ENCODE measurements at regions not wholly inside any gene's neighbourhood (a gene's known extent, or its start where the extent isn't known, plus 50 kb on each side); places are given as distances from the start of the nearest gene placed in this dataset.
"Not testable (repeated sequence)": the region's sequence is repeated elsewhere in the genome, so short reads cannot be mapped to it uniquely, and the experiment has no call there.

GRCh38 chr13:68834375-68834774 is 1273.3 kb upstream of the ATXN8OS start:
- intact Hi-C loops (cut with micrococcal nuclease), result no loop called here

- intact Hi-C loops (cut with micrococcal nuclease), result no loop called here
These were observed 1290.9 kb upstream of the ATXN8OS start for GRCh38 chr13:68816715-68817114.

GRCh38 chr13:68813180-68813796 is 1294.3 kb upstream of the ATXN8OS start:
- intact Hi-C loops (cut with micrococcal nuclease), result no loop called here

GRCh38 chr13:68810660-68811059 is 1297.0 kb upstream of the ATXN8OS start:
- intact Hi-C loops (cut with micrococcal nuclease), result no loop called here

GRCh38 chr13:68808456-68808855 is 1299.2 kb upstream of the ATXN8OS start:
- intact Hi-C loops (cut with micrococcal nuclease), result no loop called here

GRCh38 chr13:68806125-68806524 is 1301.5 kb upstream of the ATXN8OS start:
- intact Hi-C loops (cut with micrococcal nuclease), result no loop called here

- intact Hi-C loops (cut with micrococcal nuclease), result no loop called here
These were observed 1323.4 kb upstream of the ATXN8OS start for GRCh38 chr13:68784275-68784674.

- intact Hi-C loops (cut with micrococcal nuclease), result no loop called here
These were observed 1348.0 kb upstream of the ATXN8OS start for GRCh38 chr13:68759617-68760016.

- intact Hi-C loops (cut with micrococcal nuclease), result no loop called here
These were observed 1357.8 kb upstream of the ATXN8OS start for GRCh38 chr13:68749796-68750195.

- intact Hi-C loops (cut with micrococcal nuclease), result no loop called here
These were observed 1359.6 kb upstream of the ATXN8OS start for GRCh38 chr13:68748038-68748437.

- intact Hi-C loops (cut with micrococcal nuclease), result no loop called here
These were observed 1362.1 kb upstream of the ATXN8OS start for GRCh38 chr13:68745502-68745901.

- intact Hi-C loops (cut with micrococcal nuclease), result no loop called here
These were observed 1370.7 kb upstream of the ATXN8OS start for GRCh38 chr13:68736961-68737360.

- intact Hi-C loops (cut with micrococcal nuclease), result no loop called here
These were observed 1379.8 kb upstream of the ATXN8OS start for GRCh38 chr13:68727798-68728197.

GRCh38 chr13:68727165-68727564 is 1380.5 kb upstream of the ATXN8OS start:
- intact Hi-C loops (cut with micrococcal nuclease), result no loop called here

GRCh38 chr13:68719815-68720214 is 1387.8 kb upstream of the ATXN8OS start:
- intact Hi-C loops (cut with micrococcal nuclease), result no loop called here

- intact Hi-C loops (cut with micrococcal nuclease), result no loop called here
These were observed 1392.0 kb upstream of the ATXN8OS start for GRCh38 chr13:68715651-68716050.

- intact Hi-C loops (cut with micrococcal nuclease), result no loop called here
These were observed 1393.3 kb upstream of the ATXN8OS start for GRCh38 chr13:68714292-68714691.

- intact Hi-C loops (cut with micrococcal nuclease), result no loop called here
These were observed 1394.2 kb upstream of the ATXN8OS start for GRCh38 chr13:68713394-68713793.

- intact Hi-C loops (cut with micrococcal nuclease), result no loop called here
These were observed 1399.2 kb upstream of the ATXN8OS start for GRCh38 chr13:68708336-68708908.

- intact Hi-C loops (cut with micrococcal nuclease), result not testable (repeated sequence)
These were observed 1401.6 kb upstream of the ATXN8OS start for GRCh38 chr13:68706044-68706443.

GRCh38 chr13:68697551-68697950 is 1410.1 kb upstream of the ATXN8OS start:
- intact Hi-C loops (cut with micrococcal nuclease), result loop anchor here (2.0 kb wide), 1 partner anchor 67 kb away; no protein-coding TSS in a partner anchor

- intact Hi-C loops (cut with micrococcal nuclease), result loop anchor here (2.0 kb wide), 1 partner anchor 66 kb away; no protein-coding TSS in a partner anchor
These were observed 1410.7 kb upstream of the ATXN8OS start for GRCh38 chr13:68696907-68697306.

GRCh38 chr13:68692049-68692448 is 1415.6 kb upstream of the ATXN8OS start:
- intact Hi-C loops (cut with micrococcal nuclease), result no loop called here
